Heart left ventricle (tissue), 16 donors: ENCODE measurements at regions not wholly inside any gene's neighbourhood (a gene's known extent, or its start where the extent isn't known, plus 50 kb on each side); places are given as distances from the start of the nearest gene placed in this dataset.

ENCODE experiments used
- ATAC-seq, 4 donors: fragments of 200-7000 bp; cut with Tn5 transposase; one replicate each; pipeline ENCODE4 v1.9.1; 2020 to 2022; ENCODE audit warnings: moderate library complexity in 4 of 4, mild to moderate bottlenecking in 3 of 4, moderate number of reproducible peaks in 1 of 4
- DNase-seq, 5 donors: peaks; one replicate each; pipeline ENCODE4 v3.0.0-alpha.2; 2020
- H3K27ac ChIP-seq, 12 donors: fragments of 200-600 bp; sonication (generic) in 4 of 12; one replicate each; pipeline versions ENCODE4 v1.5.0 to v1.8.0; 2016 to 2022; ENCODE audit warnings: mild to moderate bottlenecking in 2 of 12
- H3K27me3 ChIP-seq, 9 donors: fragments of 200-600 bp; sonication (generic) in 2 of 9; one replicate each; pipeline versions ENCODE4 v1.5.1 to v1.8.0; 2016 to 2022; ENCODE audit warnings: mild to moderate bottlenecking in 3 of 9
- H3K36me3 ChIP-seq, 9 donors: fragments of 200-600 bp; sonication (generic) in 2 of 9; one replicate each; pipeline versions ENCODE4 v1.5.0 to v1.8.0; 2018 to 2022; ENCODE audit warnings: mild to moderate bottlenecking in 2 of 9
- H3K4me1 ChIP-seq, 12 donors: fragments of 200-600 bp; sonication (generic) in 4 of 12; one replicate each; pipeline versions ENCODE4 v1.5.0 to v1.8.0; 2016 to 2022; ENCODE audit warnings: mild to moderate bottlenecking in 3 of 12
- H3K4me3 ChIP-seq, 12 donors: fragments of 200-600 bp; sonication (generic) in 4 of 12; one replicate each; pipeline versions ENCODE4 v1.5.0 to v1.8.0; 2017 to 2022; ENCODE audit warnings: mild to moderate bottlenecking in 9 of 12, moderate library complexity in 4 of 12
- H3K9me3 ChIP-seq, 12 donors: fragments of 200-600 bp; sonication (generic) in 4 of 12; one replicate each; pipeline versions ENCODE4 v1.5.0 to v1.8.0; 2016 to 2022; ENCODE audit warnings: mild to moderate bottlenecking in 1 of 12
- POLR2A ChIP-seq, 2 donors: fragments of 450-650 bp; IDR thresholded peaks; one replicate each; pipeline ENCODE4 v1.6.1; 2017; ENCODE audit warnings: antibody characterized with exemption in 2 of 2, mild to moderate bottlenecking in 2 of 2, moderate library complexity in 2 of 2
- WGBS, 4 donors: extraction: QIAGEN DNeasy Blood & Tissue Kit in 2 of 4; methylation state at CpG; one replicate each; pipeline versions ENCODE4 v1.1.5 to v1.1.7; 2013 to 2018; 5-methylcytosine and 5-hydroxymethylcytosine counted together
- intact Hi-C, 10 donors: fragments of 100-400 bp; cut with DNase I; formaldehyde crosslinking; loops; one replicate each; pipeline versions ENCODE4 v1.11.1 to v1.14.2; 2022
- TF ChIP-seq, protein P1 (sequence below), 12 donors: fragments of 200-600 bp; sonication (generic) in 4 of 12; IDR thresholded peaks; one replicate each; pipeline versions ENCODE4 v1.5.0 to v1.8.0; 2018 to 2022; ENCODE audit warnings: antibody characterized with exemption in 12 of 12, mild to moderate bottlenecking in 5 of 12
- donor health status: ischemic (EF 13 %, LVEDD 7.1; RV severe dilation, severe dysfunction).
- donor health status: healthy with polysubstance abuse.
- donor health status: DM: no; HTN: yes; CAD: no.
- donor health status: DM: no; HTN: no; CAD: no.
- donor health status: ischemic (EF 25% LVEDD 6.9; RV normal size, moderate dysfunction).
- donor health status: ischemic (EF 25% LVEDD 5.7; RV mildly dilated, moderate dysfunction).
- donor health status: healthy.
- donor health status: DM: yes; HTN: yes; CAD: no.
- donor health status: ischemic (EF 35%, LVEDD 5.7; RV mildly dilated, moderate dysfunction).
- donor health status: nonischemic (EF 11% LVEDD 7.7; RV severe dilation, severe dysfunction).
- donor health status: DM: yes; HTN: yes; CAD: no.
- donor health status: PGD.
- donor health status: ischemic (EF 29% LVEDD 5.4; RV normal size, mild dysfunction).
- donor health status: nonischemic (EF 23%, LVEDD 6.1; RV moderate dilation, normal function).

DNA sequence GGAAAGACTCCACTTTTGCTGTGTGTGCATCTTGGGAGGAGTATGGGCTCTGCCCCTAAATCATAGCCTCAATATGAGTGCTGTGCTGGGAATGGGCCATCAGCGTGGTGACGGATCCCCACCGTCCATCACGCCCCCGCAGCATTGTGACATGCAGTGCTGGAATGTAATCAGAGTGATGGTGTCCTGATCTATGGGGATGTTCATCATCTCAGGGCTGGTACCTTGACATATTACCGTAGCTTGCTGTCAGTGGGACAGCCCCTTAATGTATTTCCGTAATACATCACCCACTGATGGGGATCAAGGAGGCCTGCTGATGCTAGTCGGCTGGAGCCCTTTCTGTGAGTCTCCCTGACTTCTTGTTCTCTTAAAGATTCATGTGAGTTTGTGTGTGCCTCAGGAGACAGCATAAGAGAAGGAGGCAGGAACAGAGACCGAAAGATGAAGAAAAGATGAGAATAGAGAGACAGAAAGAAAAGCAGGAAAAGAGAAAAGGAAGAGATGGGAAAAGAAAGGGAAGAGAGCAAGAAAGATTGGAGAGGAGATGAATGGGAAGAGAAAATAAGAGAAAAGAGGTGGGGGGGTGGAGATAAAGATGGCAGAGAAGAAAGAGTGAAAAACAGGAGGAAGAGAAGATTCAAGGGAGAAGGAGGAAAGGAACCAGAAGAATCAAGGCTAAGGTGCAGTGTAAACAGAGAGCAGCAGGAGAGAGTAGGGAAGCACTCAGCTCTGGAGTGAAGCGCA is 183.7 kb downstream of the RPLP1 start:
- DNase-seq (no peak), ATAC-seq (no peak)
- Histone ChIP-seq H3K9me3 (peaks cover 0 to 17% (median 3%) of the 10 kb centered on the region in 12 donors), H3K4me3 (no peak overlapping the region), H3K27me3 (peaks cover 0 to 19% (median 0%) of the 10 kb centered on the region in 9 donors), H3K4me1 (no peaks in the 10 kb centered on the region), H3K36me3 (no peaks in the 10 kb centered on the region), H3K27ac (no peak overlapping the region)
- no peak for TF ChIP-seq POLR2A (IDR thresholded peaks at IDR 0.05)
- TF ChIP-seq, protein P1, sequence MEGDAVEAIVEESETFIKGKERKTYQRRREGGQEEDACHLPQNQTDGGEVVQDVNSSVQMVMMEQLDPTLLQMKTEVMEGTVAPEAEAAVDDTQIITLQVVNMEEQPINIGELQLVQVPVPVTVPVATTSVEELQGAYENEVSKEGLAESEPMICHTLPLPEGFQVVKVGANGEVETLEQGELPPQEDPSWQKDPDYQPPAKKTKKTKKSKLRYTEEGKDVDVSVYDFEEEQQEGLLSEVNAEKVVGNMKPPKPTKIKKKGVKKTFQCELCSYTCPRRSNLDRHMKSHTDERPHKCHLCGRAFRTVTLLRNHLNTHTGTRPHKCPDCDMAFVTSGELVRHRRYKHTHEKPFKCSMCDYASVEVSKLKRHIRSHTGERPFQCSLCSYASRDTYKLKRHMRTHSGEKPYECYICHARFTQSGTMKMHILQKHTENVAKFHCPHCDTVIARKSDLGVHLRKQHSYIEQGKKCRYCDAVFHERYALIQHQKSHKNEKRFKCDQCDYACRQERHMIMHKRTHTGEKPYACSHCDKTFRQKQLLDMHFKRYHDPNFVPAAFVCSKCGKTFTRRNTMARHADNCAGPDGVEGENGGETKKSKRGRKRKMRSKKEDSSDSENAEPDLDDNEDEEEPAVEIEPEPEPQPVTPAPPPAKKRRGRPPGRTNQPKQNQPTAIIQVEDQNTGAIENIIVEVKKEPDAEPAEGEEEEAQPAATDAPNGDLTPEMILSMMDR (IDR thresholded peaks at IDR 0.05): no peak
- WGBS, 4 donors: 75 to 87% (median 84%) methylated on average over 10 of the region's 10 CpGs
- intact Hi-C loops: no loop called here

- Histone ChIP-seq H3K4me3 (no peak overlapping the region), H3K27ac (no peak overlapping the region), H3K27me3 (peaks cover 0 to 14% (median 0%) of the 10 kb centered on the region in 9 donors), H3K4me1 (no peaks in the 10 kb centered on the region), H3K9me3 (peaks cover 0 to 20% (median 3%) of the 10 kb centered on the region in 12 donors), H3K36me3 (no peaks in the 10 kb centered on the region)
- 76 to 83% (median 79%) methylated on average over 5 of the region's 5 CpGs for WGBS, 4 donors
- DNase-seq (no peak), ATAC-seq (no peak)
- no peak for TF ChIP-seq POLR2A (IDR thresholded peaks at IDR 0.05)
- TF ChIP-seq, protein P1 (IDR thresholded peaks at IDR 0.05): no peak
- intact Hi-C loops: no loop called here
Measured at GRCh38 chr15:69637818-69638217, 185.2 kb downstream of the RPLP1 start.

DNA sequence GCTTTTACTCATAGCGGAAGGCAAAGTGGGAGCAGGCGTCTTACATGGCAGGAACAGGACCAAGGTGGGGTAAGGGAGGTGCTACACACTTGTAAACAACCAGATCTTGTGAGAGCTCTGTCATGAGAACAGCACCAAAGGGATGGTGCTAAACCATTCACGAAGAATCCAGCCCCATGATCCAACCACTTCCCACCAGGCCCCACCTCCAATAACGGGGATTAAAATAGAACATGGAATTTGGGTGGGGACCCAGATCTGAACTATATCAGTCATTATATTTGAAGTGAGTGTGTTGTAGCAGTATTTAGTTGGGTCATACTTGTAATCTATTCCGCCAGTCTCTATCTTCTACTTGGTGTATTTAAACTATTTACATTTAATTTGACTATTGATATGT is 190.9 kb downstream of the RPLP1 start:
- no peaks in the 10 kb centered on the region for H3K36me3 ChIP-seq
- intact Hi-C loops: no loop called here
- peaks cover 0 to 20% (median 3%) of the 10 kb centered on the region in 12 donors for H3K9me3 ChIP-seq
- H3K27me3 ChIP-seq: peaks cover 0 to 20% (median 4%) of the 10 kb centered on the region in 9 donors
- H3K27ac ChIP-seq: no peak overlapping the region
- TF ChIP-seq POLR2A (IDR thresholded peaks at IDR 0.05): no peak
- TF ChIP-seq, protein P1 (IDR thresholded peaks at IDR 0.05): no peak
- ATAC-seq: no peak
- DNase-seq: no peak
- peaks cover 0 to 4% (median 0%) of the 10 kb centered on the region in 12 donors for H3K4me1 ChIP-seq
- 67 to 86% (median 80%) methylated on average over 5 of the region's 5 CpGs for WGBS, 4 donors
- no peak overlapping the region for H3K4me3 ChIP-seq

- DNase-seq: no peak
- Histone ChIP-seq H3K4me1 (peaks cover 0 to 5% (median 0%) of the 10 kb centered on the region in 12 donors), H3K27me3 (peaks cover 0 to 25% (median 4%) of the 10 kb centered on the region in 9 donors), H3K27ac (no peak overlapping the region), H3K9me3 (peaks cover 0 to 20% (median 3%) of the 10 kb centered on the region in 12 donors), H3K36me3 (no peaks in the 10 kb centered on the region), H3K4me3 (no peak overlapping the region)
- ATAC-seq: no peak
- intact Hi-C loops: no loop called here
- WGBS, 4 donors: 79 to 89% (median 81%) methylated on average over 1 of the region's 1 CpG
- no peak for TF ChIP-seq POLR2A (IDR thresholded peaks at IDR 0.05)
- TF ChIP-seq, protein P1 (IDR thresholded peaks at IDR 0.05): no peak
Measured at GRCh38 chr15:69643971-69644370, 191.4 kb downstream of the RPLP1 start.
